ENCODE measurements at regions not wholly inside any gene's neighbourhood (a gene's known extent, or its start where the extent isn't known, plus 50 kb on each side); places are given as distances from the start of the nearest gene placed in this dataset.

- in situ Hi-C loops (cut with HindIII; ENCODE audit: low pct_unique_long_range_greater_than_20kb, low sequenced_read_pairs), result no loop called here
- no peak for DNase-seq (ENCODE audit: low read depth)
Measured at GRCh38 chr12:63302269-63302940, 151.4 kb upstream of the AVPR1A start.

- no peak for DNase-seq (ENCODE audit: low read depth)
- in situ Hi-C loops (cut with HindIII; ENCODE audit: low pct_unique_long_range_greater_than_20kb, low sequenced_read_pairs), result no loop called here
Measured at GRCh38 chr12:63301311-63301710, 150.3 kb upstream of the AVPR1A start.

GRCh38 chr12:63298386-63298930 is 147.5 kb upstream of the AVPR1A start:
- in situ Hi-C loops (cut with HindIII; ENCODE audit: low pct_unique_long_range_greater_than_20kb, low sequenced_read_pairs), result no loop called here
- peak; percentile 19 for DNase-seq (ENCODE audit: low read depth)

- in situ Hi-C loops (cut with HindIII; ENCODE audit: low pct_unique_long_range_greater_than_20kb, low sequenced_read_pairs), result no loop called here
- DNase-seq (ENCODE audit: low read depth), result peak; percentile 90
Measured at GRCh38 chr12:63294327-63294632, 143.3 kb upstream of the AVPR1A start.

GRCh38 chr12:63292471-63293221 is 141.6 kb upstream of the AVPR1A start:
- in situ Hi-C loops (cut with HindIII; ENCODE audit: low pct_unique_long_range_greater_than_20kb, low sequenced_read_pairs), result no loop called here
- peak; percentile 30 for DNase-seq (ENCODE audit: low read depth)

GRCh38 chr12:63276537-63277365 is 125.8 kb upstream of the AVPR1A start:
- in situ Hi-C loops (cut with HindIII; ENCODE audit: low pct_unique_long_range_greater_than_20kb, low sequenced_read_pairs), result no loop called here
- peak; percentile 50 for DNase-seq (ENCODE audit: low read depth)

GRCh38 chr12:63266988-63267387 is 116.0 kb upstream of the AVPR1A start:
- no peak for DNase-seq (ENCODE audit: low read depth)
- in situ Hi-C loops (cut with HindIII; ENCODE audit: low pct_unique_long_range_greater_than_20kb, low sequenced_read_pairs), result no loop called here

GRCh38 chr12:63264629-63265028 is 113.6 kb upstream of the AVPR1A start:
- no peak for DNase-seq (ENCODE audit: low read depth)
- in situ Hi-C loops (cut with HindIII; ENCODE audit: low pct_unique_long_range_greater_than_20kb, low sequenced_read_pairs), result no loop called here

- peak; percentile 4 for DNase-seq (ENCODE audit: low read depth)
- in situ Hi-C loops (cut with HindIII; ENCODE audit: low pct_unique_long_range_greater_than_20kb, low sequenced_read_pairs), result no loop called here
Measured at GRCh38 chr12:63250486-63250885, 99.5 kb upstream of the AVPR1A start.

- in situ Hi-C loops (cut with HindIII; ENCODE audit: low pct_unique_long_range_greater_than_20kb, low sequenced_read_pairs), result no loop called here
- DNase-seq (ENCODE audit: low read depth), result peak; percentile 38
Measured at GRCh38 chr12:63238892-63239291, 87.9 kb upstream of the AVPR1A start.

GRCh38 chr12:63232896-63233295 is 81.9 kb upstream of the AVPR1A start:
- in situ Hi-C loops (cut with HindIII; ENCODE audit: low pct_unique_long_range_greater_than_20kb, low sequenced_read_pairs), result no loop called here
- no peak for DNase-seq (ENCODE audit: low read depth)

- no peak for DNase-seq (ENCODE audit: low read depth)
- in situ Hi-C loops (cut with HindIII; ENCODE audit: low pct_unique_long_range_greater_than_20kb, low sequenced_read_pairs), result no loop called here
Measured at GRCh38 chr12:63228853-63229252, 77.9 kb upstream of the AVPR1A start.

- no peak for DNase-seq (ENCODE audit: low read depth)
- in situ Hi-C loops (cut with HindIII; ENCODE audit: low pct_unique_long_range_greater_than_20kb, low sequenced_read_pairs), result no loop called here
Measured at GRCh38 chr12:63226792-63227463, 75.9 kb upstream of the AVPR1A start.

- in situ Hi-C loops (cut with HindIII; ENCODE audit: low pct_unique_long_range_greater_than_20kb, low sequenced_read_pairs), result no loop called here
- no peak for DNase-seq (ENCODE audit: low read depth)
Measured at GRCh38 chr12:63224396-63224795, 73.4 kb upstream of the AVPR1A start.

GRCh38 chr12:63223128-63223527 is 72.1 kb upstream of the AVPR1A start:
- in situ Hi-C loops (cut with HindIII; ENCODE audit: low pct_unique_long_range_greater_than_20kb, low sequenced_read_pairs), result no loop called here
- no peak for DNase-seq (ENCODE audit: low read depth)

- in situ Hi-C loops (cut with HindIII; ENCODE audit: low pct_unique_long_range_greater_than_20kb, low sequenced_read_pairs), result no loop called here
- DNase-seq (ENCODE audit: low read depth), result no peak
Measured at GRCh38 chr12:63222582-63222981, 71.6 kb upstream of the AVPR1A start.

GRCh38 chr12:63220921-63221320 is 69.9 kb upstream of the AVPR1A start:
- in situ Hi-C loops (cut with HindIII; ENCODE audit: low pct_unique_long_range_greater_than_20kb, low sequenced_read_pairs), result no loop called here
- DNase-seq (ENCODE audit: low read depth), result no peak

GRCh38 chr12:63212316-63212715 is 61.3 kb upstream of the AVPR1A start:
- no peak for DNase-seq (ENCODE audit: low read depth)
- in situ Hi-C loops (cut with HindIII; ENCODE audit: low pct_unique_long_range_greater_than_20kb, low sequenced_read_pairs), result no loop called here

Measured in Caki2 (cell line).